ENCODE measurements at regions not wholly inside any gene's neighbourhood (a gene's known extent, or its start where the extent isn't known, plus 50 kb on each side); places are given as distances from the start of the nearest gene placed in this dataset.
"Not testable (repeated sequence)": the region's sequence is repeated elsewhere in the genome, so short reads cannot be mapped to it uniquely, and the experiment has no call there.

DNA sequence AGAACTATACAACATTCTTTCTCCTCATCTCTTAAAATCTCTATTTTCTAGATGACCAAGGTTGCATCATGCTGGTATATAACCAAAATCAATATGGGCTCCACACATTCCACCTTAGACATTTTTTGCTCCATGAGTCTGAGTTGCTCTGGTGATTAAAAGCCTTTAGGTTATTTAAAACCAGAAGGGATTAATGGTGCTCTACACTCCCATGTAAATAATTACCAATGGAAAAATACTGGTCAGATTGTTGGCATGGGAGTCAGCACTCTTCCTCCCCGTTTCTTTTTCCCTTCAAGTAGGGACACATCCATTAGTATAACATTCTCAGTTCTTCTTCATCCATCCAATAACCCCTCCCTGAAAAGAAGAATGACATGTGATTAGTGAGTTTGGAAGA is 747.7 kb downstream of the PCDH17 start:
- no peak for DNase-seq (ENCODE audit: unreplicated experiment)

DNA sequence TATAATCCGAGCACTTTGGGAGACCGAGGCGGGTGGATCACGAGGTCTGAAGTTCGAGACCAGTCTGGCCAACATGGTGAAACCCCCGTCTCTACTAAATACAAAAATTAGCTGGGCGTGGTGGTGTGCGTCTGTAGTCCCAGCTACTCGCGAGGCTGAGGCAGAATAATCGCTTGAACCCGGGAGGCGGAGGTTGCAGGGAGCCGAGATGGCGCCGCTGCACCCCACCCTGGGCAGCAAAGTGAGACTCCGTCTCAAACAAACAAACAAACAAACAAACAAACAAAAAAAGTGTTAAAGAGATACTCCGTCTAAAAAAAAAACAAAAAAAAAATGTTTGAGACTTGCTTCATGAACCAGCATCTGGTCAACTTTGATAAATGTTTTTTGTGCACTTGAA is 753.8 kb downstream of the PCDH17 start:
- H3K9me3 Mint-ChIP-seq (ENCODE audit: unreplicated experiment); POLR2A ChIA-PET; DNase-seq (ENCODE audit: unreplicated experiment); H3K4me3 Mint-ChIP-seq (ENCODE audit: unreplicated experiment); H3K4me1 Mint-ChIP-seq (ENCODE audit: insufficient read depth, unreplicated experiment); intact Hi-C loops (cut with micrococcal nuclease); H3K36me3 Mint-ChIP-seq (ENCODE audit: insufficient read depth, unreplicated experiment); BruUV-seq (replicated peaks); H3K27me3 Mint-ChIP-seq (ENCODE audit: insufficient read depth, unreplicated experiment); H3K27ac Mint-ChIP-seq (ENCODE audit: low read depth, unreplicated experiment); CTCF ChIA-PET: not testable (repeated sequence)

More for the DNA sequence above, 747.7 kb downstream of the PCDH17 start:
- Mint-ChIP-seq H3K27ac (ENCODE audit: low read depth, unreplicated experiment) (no peak overlapping the region), H3K4me3 (ENCODE audit: unreplicated experiment) (no peak overlapping the region), H3K36me3 (ENCODE audit: insufficient read depth, unreplicated experiment) (no peaks in the 10 kb centered on the region), H3K4me1 (ENCODE audit: insufficient read depth, unreplicated experiment) (no peaks in the 10 kb centered on the region), H3K27me3 (ENCODE audit: insufficient read depth, unreplicated experiment) (peaks cover 17% of the 10 kb centered on the region), H3K9me3 (ENCODE audit: unreplicated experiment) (peaks cover 8% of the 10 kb centered on the region)
- no TSS peak for BruUV-seq (replicated peaks)
- ChIA-PET CTCF (no interaction called here), POLR2A (no interaction called here)
- TF ChIP-seq, protein P1, sequence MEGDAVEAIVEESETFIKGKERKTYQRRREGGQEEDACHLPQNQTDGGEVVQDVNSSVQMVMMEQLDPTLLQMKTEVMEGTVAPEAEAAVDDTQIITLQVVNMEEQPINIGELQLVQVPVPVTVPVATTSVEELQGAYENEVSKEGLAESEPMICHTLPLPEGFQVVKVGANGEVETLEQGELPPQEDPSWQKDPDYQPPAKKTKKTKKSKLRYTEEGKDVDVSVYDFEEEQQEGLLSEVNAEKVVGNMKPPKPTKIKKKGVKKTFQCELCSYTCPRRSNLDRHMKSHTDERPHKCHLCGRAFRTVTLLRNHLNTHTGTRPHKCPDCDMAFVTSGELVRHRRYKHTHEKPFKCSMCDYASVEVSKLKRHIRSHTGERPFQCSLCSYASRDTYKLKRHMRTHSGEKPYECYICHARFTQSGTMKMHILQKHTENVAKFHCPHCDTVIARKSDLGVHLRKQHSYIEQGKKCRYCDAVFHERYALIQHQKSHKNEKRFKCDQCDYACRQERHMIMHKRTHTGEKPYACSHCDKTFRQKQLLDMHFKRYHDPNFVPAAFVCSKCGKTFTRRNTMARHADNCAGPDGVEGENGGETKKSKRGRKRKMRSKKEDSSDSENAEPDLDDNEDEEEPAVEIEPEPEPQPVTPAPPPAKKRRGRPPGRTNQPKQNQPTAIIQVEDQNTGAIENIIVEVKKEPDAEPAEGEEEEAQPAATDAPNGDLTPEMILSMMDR (IDR thresholded peaks at IDR 0.05; ENCODE audit: unreplicated experiment): no peak
- intact Hi-C loops (cut with micrococcal nuclease): no loop called here

DNA sequence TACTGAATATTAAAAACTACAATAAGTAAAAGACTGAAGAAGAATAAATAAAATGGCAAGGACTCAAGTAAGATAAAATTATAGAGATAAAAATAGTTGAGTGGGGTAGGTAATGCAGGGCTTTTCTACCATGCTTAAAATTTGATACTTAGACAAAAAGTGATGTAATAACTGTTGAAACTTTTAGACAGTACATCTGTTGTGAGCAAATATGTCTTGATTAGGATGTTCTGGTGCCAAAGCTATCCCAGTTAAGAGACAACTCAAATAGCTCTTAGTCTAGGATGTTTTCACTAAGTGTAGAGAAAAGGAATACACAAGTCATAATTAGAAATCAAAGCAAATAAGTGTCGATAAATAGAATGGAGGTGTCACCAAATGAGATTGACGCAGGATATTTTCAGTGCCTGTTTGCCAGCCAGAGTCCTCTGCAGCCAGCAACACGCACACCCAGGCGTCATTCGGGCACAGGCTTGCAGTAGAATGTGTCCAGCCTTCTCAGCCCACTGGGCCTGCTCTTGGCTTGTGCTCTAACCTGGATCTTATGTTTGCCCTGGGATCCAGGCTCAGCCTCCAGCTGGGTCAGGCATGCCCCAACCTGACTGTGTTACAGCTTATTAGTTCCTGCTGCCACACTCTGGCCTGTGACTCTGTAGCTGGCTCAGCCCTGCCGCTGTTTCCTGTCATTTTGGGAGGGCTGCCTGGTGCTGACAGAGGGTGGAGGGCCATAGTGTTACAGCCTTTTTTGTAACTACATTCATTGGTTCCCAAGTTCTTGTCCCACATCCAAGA is 766.2 kb downstream of the PCDH17 start:
- Mint-ChIP-seq H3K4me3 (ENCODE audit: unreplicated experiment) (no peak overlapping the region), H3K9me3 (ENCODE audit: unreplicated experiment) (peaks cover 59% of the 10 kb centered on the region), H3K27ac (ENCODE audit: low read depth, unreplicated experiment) (no peak overlapping the region), H3K36me3 (ENCODE audit: insufficient read depth, unreplicated experiment) (no peaks in the 10 kb centered on the region), H3K4me1 (ENCODE audit: insufficient read depth, unreplicated experiment) (no peaks in the 10 kb centered on the region), H3K27me3 (ENCODE audit: insufficient read depth, unreplicated experiment) (peaks cover 11% of the 10 kb centered on the region)
- intact Hi-C loops (cut with micrococcal nuclease): no loop called here
- DNase-seq (ENCODE audit: unreplicated experiment): no peak
- TF ChIP-seq, protein P1 (IDR thresholded peaks at IDR 0.05; ENCODE audit: unreplicated experiment): no peak
- ChIA-PET CTCF (no interaction called here), POLR2A (no interaction called here)
- BruUV-seq (replicated peaks): no TSS peak

DNA sequence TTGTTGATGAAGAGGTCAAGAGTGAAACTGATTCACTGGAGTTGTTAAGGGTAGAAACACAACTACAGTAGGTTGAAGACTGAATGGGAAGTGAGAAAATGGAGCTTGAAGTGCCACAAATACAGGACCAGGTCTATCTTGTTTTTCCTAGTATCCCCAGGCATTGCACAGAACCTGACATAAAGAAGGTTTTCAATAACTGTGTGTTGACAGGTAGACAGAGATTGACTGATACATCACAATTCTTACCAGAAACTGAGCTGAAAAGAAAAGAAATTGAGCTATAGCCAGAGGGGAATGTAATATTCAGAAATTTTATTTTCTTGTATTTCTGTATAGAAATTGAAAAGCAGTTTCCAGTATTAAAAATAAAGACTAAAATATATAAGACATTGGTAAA is 767.7 kb downstream of the PCDH17 start:
- Mint-ChIP-seq H3K4me3 (ENCODE audit: unreplicated experiment) (no peak overlapping the region), H3K27me3 (ENCODE audit: insufficient read depth, unreplicated experiment) (no peaks in the 10 kb centered on the region), H3K27ac (ENCODE audit: low read depth, unreplicated experiment) (no peak overlapping the region), H3K9me3 (ENCODE audit: unreplicated experiment) (peaks cover 57% of the 10 kb centered on the region), H3K36me3 (ENCODE audit: insufficient read depth, unreplicated experiment) (no peaks in the 10 kb centered on the region), H3K4me1 (ENCODE audit: insufficient read depth, unreplicated experiment) (no peaks in the 10 kb centered on the region)
- CTCF ChIA-PET: interaction anchor here (0.5 to 0.9 kb wide), 2 partner anchors 9 to 775 kb away, joined by 3 read pairs; no protein-coding TSS in a partner anchor
- no peak for DNase-seq (ENCODE audit: unreplicated experiment)
- intact Hi-C loops (cut with micrococcal nuclease): no loop called here
- POLR2A ChIA-PET: no interaction called here
- TF ChIP-seq, protein P1 (IDR thresholded peaks at IDR 0.05; ENCODE audit: unreplicated experiment): no peak
- BruUV-seq (replicated peaks): no TSS peak
